GM12878 (cell line): ENCODE measurements at regions not wholly inside any gene's neighbourhood (a gene's known extent, or its start where the extent isn't known, plus 50 kb on each side); places are given as distances from the start of the nearest gene placed in this dataset.

Experiments
- ATAC-seq: fragments of 200-7000 bp; cut with Tn5 transposase; 3 replicates; pipeline ENCODE4 v1.9.1; 2020; ENCODE audit warnings: mild to moderate bottlenecking, moderate library complexity
- BruUV-seq: library from RNA; stranded (reverse); fragments of 400-500 nt; replicated peaks from 2 replicates; lab custom pipeline; 2021; lab: Mats Ljungman, UMichigan
- CTCF ChIA-PET: fragments of 300-600 bp; sonication (Branson Sonifier 250); formaldehyde crosslinking; extraction: SDS; loops from one replicate; lab custom pipeline; 2021; ENCODE audit warnings: inconsistent platforms; lab: Yijun Ruan, JAX
- POLR2A ChIA-PET: fragments of 350-600 bp; formaldehyde crosslinking; extraction: SDS; loops from one replicate; lab custom pipeline; 2021; ENCODE audit warnings: inconsistent platforms; lab: Charles Lee
- RAD21 ChIA-PET: fragments of 300-600 bp; sonication (Branson Sonifier 250); formaldehyde crosslinking; loops from one replicate; lab custom pipeline; 2023; ENCODE audit warnings: antibody characterized with exemption; ENCODE audit not compliant: unreplicated experiment; lab: Charles Lee
- SMC1A ChIA-PET: fragments of 300-600 bp; sonication (Branson Sonifier 250); formaldehyde crosslinking; loops from one replicate; lab custom pipeline; 2023; ENCODE audit not compliant: unreplicated experiment, uncharacterized antibody; lab: Charles Lee
- DNase-seq: peaks from one replicate; pipeline ENCODE4 v3.0.0-alpha.2; 2011; ENCODE audit warnings: low read depth, low spot score
- FAIRE-seq: peaks from 3 replicates; lab custom pipeline; 2011; peaks lifted over from hg19 to GRCh38; lab: Jason Lieb, UNC
- H2AFZ ChIP-seq: 2 replicates; pipeline ENCODE4 v1.6.0; 2011; ENCODE audit warnings: low read depth, low read length, control low read depth; ENCODE audit not compliant: control insufficient read depth
- H3K27ac ChIP-seq: 2 replicates; pipeline ENCODE4 v1.5.1; 2011; ENCODE audit warnings: control low read depth; ENCODE audit not compliant: control insufficient read depth, insufficient read depth
- H3K27me3 ChIP-seq, 2 experiments: replicated peaks in 1 of 2; 2 replicates each; pipeline versions ENCODE4 v1.6.0 to v1.6.1; 2011; ENCODE audit warnings: low read length in 1 of 2; ENCODE audit not compliant: control insufficient read depth in 2 of 2, insufficient read depth in 2 of 2
- H3K36me3 ChIP-seq, 2 experiments: 2 replicates each; pipeline ENCODE4 v1.5.1; 2011; ENCODE audit warnings: low read length in 1 of 2; ENCODE audit not compliant: control insufficient read depth in 2 of 2, insufficient read depth in 2 of 2
- H3K4me1 ChIP-seq: 2 replicates; pipeline ENCODE4 v1.6.1; 2011; ENCODE audit warnings: mild to moderate bottlenecking, low read length, moderate library complexity, mixed read lengths; ENCODE audit not compliant: control insufficient read depth, insufficient read depth
- H3K4me2 ChIP-seq: 2 replicates; pipeline ENCODE4 v1.6.0; 2011; ENCODE audit warnings: control low read depth; ENCODE audit not compliant: control insufficient read depth, insufficient read depth
- H3K4me3 ChIP-seq: fragments of 200-600 bp; sonication (generic); 2 replicates; pipeline ENCODE4 v1.5.1; 2016
- H3K79me2 ChIP-seq: 2 replicates; pipeline ENCODE4 v1.6.0; 2011; ENCODE audit warnings: low read length; ENCODE audit not compliant: control insufficient read depth, insufficient read depth
- H3K9ac ChIP-seq: 2 replicates; pipeline ENCODE4 v1.8.0; 2011; ENCODE audit warnings: low read length, control low read depth, mixed read lengths; ENCODE audit not compliant: control insufficient read depth, insufficient read depth
- H3K9me3 ChIP-seq: replicated peaks from 3 replicates; pipeline ENCODE4 v1.5.1; 2011; ENCODE audit warnings: mild to moderate bottlenecking, low read length; ENCODE audit not compliant: control insufficient read depth, insufficient read depth
- H4K20me1 ChIP-seq: 2 replicates; pipeline ENCODE4 v1.6.0; 2011; ENCODE audit not compliant: control insufficient read depth, insufficient read depth
- BRCA1 ChIP-seq: IDR thresholded peaks from 2 replicates; pipeline ENCODE4 v1.6.1; 2011; ENCODE audit warnings: low read depth, low read length, improper control_type of control experiment
- CBX5 ChIP-seq: sonication (generic); IDR thresholded peaks from 2 replicates; pipeline ENCODE4 v1.6.1; 2016; ENCODE audit warnings: low read depth, moderate library complexity, mild to moderate bottlenecking, inconsistent platforms
- POU2F2 ChIP-seq: IDR thresholded peaks from 3 replicates; pipeline ENCODE4 v1.6.1; 2011; ENCODE audit warnings: low read depth, mild to moderate bottlenecking, low read length, borderline replicate concordance
- WGBS: methylation state at CpG from one replicate; pipeline ENCODE4 v1.1.6; 2016; ENCODE audit warnings: low lambda C conversion rate; ENCODE audit not compliant: insufficient replicate concordance, insufficient coverage; ENCODE audit errors: missing lambda C conversion rate; 5-methylcytosine and 5-hydroxymethylcytosine counted together
- in situ Hi-C: fragments of 300-500 bp; cut with MboI; formaldehyde crosslinking; loops from 9 replicates; pipeline ENCODE4 v1.14.3; 2018; ENCODE audit warnings: mixed read lengths
- intact Hi-C: fragments of 100-400 bp; cut with micrococcal nuclease; formaldehyde crosslinking; loops from one replicate; pipeline ENCODE4 v1.14.2; 2022; ENCODE audit not compliant: unreplicated experiment

DNA sequence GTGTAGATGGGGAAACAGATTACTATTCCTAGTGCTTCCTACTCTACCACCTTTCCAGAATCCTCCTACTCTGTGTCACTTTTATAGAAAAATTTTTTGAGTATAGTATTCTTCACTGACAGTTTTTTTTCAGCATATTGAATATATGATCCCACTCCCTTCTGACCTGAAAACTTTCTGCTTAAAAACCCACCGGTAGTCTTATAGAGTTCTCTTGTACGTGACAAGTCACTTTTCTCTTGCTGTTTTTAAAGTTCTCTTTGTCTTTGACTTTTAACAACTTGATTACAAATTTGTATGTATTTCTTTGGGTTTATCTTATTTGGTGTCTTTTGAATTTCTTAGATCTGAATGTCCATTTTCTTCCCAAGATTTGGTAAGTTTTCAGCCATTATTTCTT is 133.6 kb upstream of the SLC38A2 start:
- intact Hi-C loops (no loop called here), in situ Hi-C loops (no loop called here)
- 75% methylated on average over 2 of the region's 2 CpGs for WGBS
- RAD21 ChIA-PET = no interaction called here
- FAIRE-seq = no peak
- no peaks in the 10 kb centered on the region for H3K27me3 ChIP-seq
- CTCF ChIA-PET = interaction anchor here (1.1 kb wide), 1 partner anchor 381 kb away, joined by 4 read pairs; no protein-coding TSS in a partner anchor
- TF ChIP-seq CBX5 (peak; percentile 80; the same call in 1 of the 2 replicates), BRCA1 (no peak)
- H3K4me2 ChIP-seq = no peak overlapping the region
- H3K36me3 ChIP-seq = no peaks in the 10 kb centered on the region
- no peak overlapping the region for H3K27ac ChIP-seq
- no peaks in the 10 kb centered on the region for H3K4me1 ChIP-seq
- H4K20me1 ChIP-seq = no peaks in the 10 kb centered on the region
- SMC1A ChIA-PET = interaction anchor here (1.2 kb wide), 1 partner anchor 8 kb away, joined by 5 read pairs; no protein-coding TSS in a partner anchor
- H3K79me2 ChIP-seq = no peaks in the 10 kb centered on the region
- POLR2A ChIA-PET = no interaction called here
- peaks cover 12% of the 10 kb centered on the region for H3K9me3 ChIP-seq
- H3K9ac ChIP-seq = no peak overlapping the region
- ATAC-seq = no peak
- BruUV-seq = no TSS peak
- DNase-seq = no peak
- H3K4me3 ChIP-seq = no peak overlapping the region
- H2AFZ ChIP-seq = no peak overlapping the region

- FAIRE-seq = peak; percentile 70
- BruUV-seq = no TSS peak
- ChIA-PET SMC1A (no interaction called here), CTCF (interaction anchor here (0.6 kb wide), 1 partner anchor 86 kb away, joined by 4 read pairs; no protein-coding TSS in a partner anchor), RAD21 (no interaction called here)
- Histone ChIP-seq H2AFZ (no peak overlapping the region), H3K27ac (no peak overlapping the region), H4K20me1 (no peaks in the 10 kb centered on the region), H3K4me2 (no peak overlapping the region), H3K9ac (no peak overlapping the region), H3K9me3 (peaks cover 10% of the 10 kb centered on the region)
- WGBS = 35% methylated on average over 1 of the region's 1 CpG
- no peak for ATAC-seq
- intact Hi-C loops = no loop called here
- no peak for TF ChIP-seq POU2F2
- TF ChIP-seq, all 136 proteins: peak for 0
- no peak for DNase-seq
- Histone ChIP-seq H3K27me3 (no peaks in the 10 kb centered on the region), H3K4me3 (no peak overlapping the region), H3K79me2 (no peaks in the 10 kb centered on the region), H3K36me3 (no peaks in the 10 kb centered on the region), H3K4me1 (0 out of 2 replicates have a peak, but pooled peaks cover 6% of the 10 kb centered on the region)
- POLR2A ChIA-PET = no interaction called here
- in situ Hi-C loops = no loop called here
Measured at GRCh38 chr12:46504494-46504893, 131.9 kb upstream of the SLC38A2 start.
